Psoas muscle (tissue), 7 donors: ENCODE measurements at regions not wholly inside any gene's neighbourhood (a gene's known extent, or its start where the extent isn't known, plus 50 kb on each side); places are given as distances from the start of the nearest gene placed in this dataset.

Experiments
- ATAC-seq, 4 donors: fragments of 200-7000 bp; cut with Tn5 transposase; one replicate each; pipeline ENCODE4 v1.9.1; 2020; ENCODE audit warnings: moderate library complexity in 3 of 4, mild to moderate bottlenecking in 2 of 4
- DNase-seq, 2 donors: peaks; one replicate each; pipeline ENCODE4 v3.0.0-alpha.2; 2020
- H3K27ac ChIP-seq: fragments of 200-600 bp; one replicate; pipeline ENCODE4 v1.8.0; 2022
- H3K27me3 ChIP-seq, 3 donors: fragments of 200-600 bp in 1 of 3; one replicate each; pipeline versions ENCODE4 v1.6.1 to v1.8.0; 2013 to 2022; ENCODE audit warnings: low read length in 2 of 3, mild to moderate bottlenecking in 2 of 3, moderate library complexity in 1 of 3; ENCODE audit not compliant: insufficient read depth in 3 of 3
- H3K36me3 ChIP-seq, 2 donors: fragments of 200-600 bp in 1 of 2; one replicate each; pipeline versions ENCODE4 v1.6.1 to v1.8.0; 2013 to 2022; ENCODE audit warnings: low read depth in 1 of 2, mild to moderate bottlenecking in 1 of 2, moderate library complexity in 1 of 2; ENCODE audit not compliant: insufficient read depth in 1 of 2
- H3K4me1 ChIP-seq: fragments of 200-600 bp; one replicate; pipeline ENCODE4 v1.8.0; 2022
- H3K4me3 ChIP-seq: fragments of 200-600 bp; one replicate; pipeline ENCODE4 v1.8.0; 2022; ENCODE audit warnings: mild to moderate bottlenecking
- H3K9me3 ChIP-seq: fragments of 200-600 bp; one replicate; pipeline ENCODE4 v1.8.0; 2022
- WGBS, 3 donors: extraction: QIAGEN DNeasy Blood & Tissue Kit; methylation state at CpG; one replicate each; pipeline versions ENCODE4 v1.1.6 to v1.1.7; 2013; 5-methylcytosine and 5-hydroxymethylcytosine counted together
- intact Hi-C, 2 donors: fragments of 100-400 bp; cut with DNase I; formaldehyde crosslinking; loops; one replicate each; pipeline versions ENCODE4 v1.11.0 to v1.14.2; 2022
- TF ChIP-seq, protein P1 (sequence below): fragments of 200-600 bp; IDR thresholded peaks from one replicate; pipeline ENCODE4 v1.8.0; 2022; ENCODE audit warnings: antibody characterized with exemption
- donor health status: healthy with polysubstance abuse.
- donor health status: DM: no; HTN: no; CAD: no; lungs with moderate emphysema.
- donor health status: Bipolar disorder and iron deficiency.
- donor health status: healthy.
- donor health status: DM: yes; HTN: yes; CAD: no.
- donor health status: DM: no; HTN: no; CAD: no.
- donor health status: DM: yes; HTN: yes; CAD: no.

- Histone ChIP-seq H3K27ac (no peak overlapping the region), H3K36me3 (no peaks in the 10 kb centered on the region), H3K4me3 (no peak overlapping the region), H3K4me1 (no peaks in the 10 kb centered on the region), H3K9me3 (no peaks in the 10 kb centered on the region), H3K27me3 (peaks cover 0 to 23% (median 0%) of the 10 kb centered on the region in 3 donors)
- DNase-seq (no peak), ATAC-seq (no peak)
- TF ChIP-seq, protein P1, sequence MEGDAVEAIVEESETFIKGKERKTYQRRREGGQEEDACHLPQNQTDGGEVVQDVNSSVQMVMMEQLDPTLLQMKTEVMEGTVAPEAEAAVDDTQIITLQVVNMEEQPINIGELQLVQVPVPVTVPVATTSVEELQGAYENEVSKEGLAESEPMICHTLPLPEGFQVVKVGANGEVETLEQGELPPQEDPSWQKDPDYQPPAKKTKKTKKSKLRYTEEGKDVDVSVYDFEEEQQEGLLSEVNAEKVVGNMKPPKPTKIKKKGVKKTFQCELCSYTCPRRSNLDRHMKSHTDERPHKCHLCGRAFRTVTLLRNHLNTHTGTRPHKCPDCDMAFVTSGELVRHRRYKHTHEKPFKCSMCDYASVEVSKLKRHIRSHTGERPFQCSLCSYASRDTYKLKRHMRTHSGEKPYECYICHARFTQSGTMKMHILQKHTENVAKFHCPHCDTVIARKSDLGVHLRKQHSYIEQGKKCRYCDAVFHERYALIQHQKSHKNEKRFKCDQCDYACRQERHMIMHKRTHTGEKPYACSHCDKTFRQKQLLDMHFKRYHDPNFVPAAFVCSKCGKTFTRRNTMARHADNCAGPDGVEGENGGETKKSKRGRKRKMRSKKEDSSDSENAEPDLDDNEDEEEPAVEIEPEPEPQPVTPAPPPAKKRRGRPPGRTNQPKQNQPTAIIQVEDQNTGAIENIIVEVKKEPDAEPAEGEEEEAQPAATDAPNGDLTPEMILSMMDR = no peak
- intact Hi-C loops = loop anchor here in 1 of 2 donors (5.0 kb wide), 1 partner anchor 52 kb away; no protein-coding TSS in a partner anchor
- 64 to 65% (median 65%) methylated on average over 3 of the region's 3 CpGs for WGBS, 3 donors
Observed at GRCh38 chr11:134505125-134505524, 93.1 kb upstream of the B3GAT1 start.

DNA sequence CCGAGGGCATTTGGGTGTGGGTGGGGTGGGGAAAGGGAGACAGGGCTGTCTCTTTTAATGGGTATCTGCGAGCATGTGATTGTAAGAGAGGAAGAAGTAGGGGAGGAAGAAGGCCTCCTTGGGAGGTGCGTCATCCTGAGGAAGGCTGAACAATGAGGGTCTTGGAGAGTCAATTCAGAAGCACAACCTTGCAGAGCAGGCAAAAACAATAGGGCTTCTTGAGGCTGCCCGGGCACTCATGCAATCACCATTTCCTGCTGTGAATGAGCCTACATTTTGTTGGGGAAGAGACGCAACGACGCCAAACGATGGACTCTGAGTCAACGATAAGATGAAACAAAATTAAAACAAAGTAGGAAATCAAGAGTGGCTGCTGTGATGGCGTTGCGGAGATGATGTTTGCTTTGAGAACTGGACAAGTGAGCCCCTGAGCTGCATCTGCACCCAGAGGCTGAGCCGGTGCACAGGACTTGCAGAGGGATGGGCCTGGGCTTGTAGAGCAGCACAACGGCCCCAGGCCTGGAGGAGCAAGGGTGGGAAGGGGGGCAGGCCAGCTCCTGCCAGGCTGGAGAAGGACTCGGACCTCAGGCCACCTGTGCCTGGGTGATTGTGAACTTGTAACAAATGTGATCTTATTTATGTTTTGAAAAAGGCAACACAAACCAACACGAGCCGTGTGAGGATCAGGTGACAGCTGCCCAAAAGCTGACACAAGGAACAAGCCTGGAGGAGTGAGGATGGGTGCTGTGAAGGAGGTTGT is 92.3 kb upstream of the B3GAT1 start:
- ATAC-seq = no peak
- TF ChIP-seq, protein P1 = no peak
- Histone ChIP-seq H3K27ac (no peak overlapping the region), H3K4me3 (no peak overlapping the region), H3K36me3 (no peaks in the 10 kb centered on the region), H3K9me3 (no peaks in the 10 kb centered on the region), H3K4me1 (no peaks in the 10 kb centered on the region), H3K27me3 (peaks cover 0 to 23% (median 0%) of the 10 kb centered on the region in 3 donors)
- WGBS, 3 donors = 56 to 58% (median 57%) methylated on average over 16 of the region's 16 CpGs
- intact Hi-C loops = no loop called here
- no peak for DNase-seq

GRCh38 chr11:134503596-134503995 is 91.6 kb upstream of the B3GAT1 start:
- intact Hi-C loops = no loop called here
- ATAC-seq = no peak
- H3K9me3 ChIP-seq = no peaks in the 10 kb centered on the region
- no peak overlapping the region for H3K4me3 ChIP-seq
- TF ChIP-seq, protein P1 = no peak
- no peak overlapping the region for H3K27ac ChIP-seq
- H3K36me3 ChIP-seq = no peaks in the 10 kb centered on the region
- no peak for DNase-seq
- 87 to 88% (median 87%) methylated on average over 15 to 16 of the region's 16 CpGs for WGBS, 3 donors
- H3K27me3 ChIP-seq = peaks cover 0 to 23% (median 0%) of the 10 kb centered on the region in 3 donors
- no peaks in the 10 kb centered on the region for H3K4me1 ChIP-seq

- TF ChIP-seq, protein P1 = no peak
- ATAC-seq (no peak), DNase-seq (no peak)
- H3K9me3 ChIP-seq = no peaks in the 10 kb centered on the region
- no peaks in the 10 kb centered on the region for H3K36me3 ChIP-seq
- intact Hi-C loops = no loop called here
- no peaks in the 10 kb centered on the region for H3K4me1 ChIP-seq
- no peak overlapping the region for H3K4me3 ChIP-seq
- 24 to 44% (median 31%) methylated on average over 20 to 21 of the region's 21 CpGs for WGBS, 3 donors
- H3K27ac ChIP-seq = no peak overlapping the region
- H3K27me3 ChIP-seq = peaks cover 0 to 23% (median 0%) of the 10 kb centered on the region in 3 donors
Observed at GRCh38 chr11:134503100-134503499, 91.1 kb upstream of the B3GAT1 start.

- TF ChIP-seq, protein P1 = no peak
- ATAC-seq = no peak
- peaks cover 0 to 23% (median 0%) of the 10 kb centered on the region in 3 donors for H3K27me3 ChIP-seq
- DNase-seq = no peak
- WGBS, 3 donors = 73 to 78% (median 75%) methylated on average over 5 of the region's 5 CpGs
- H3K4me1 ChIP-seq = no peaks in the 10 kb centered on the region
- no peaks in the 10 kb centered on the region for H3K9me3 ChIP-seq
- H3K4me3 ChIP-seq = no peak overlapping the region
- no peak overlapping the region for H3K27ac ChIP-seq
- no peaks in the 10 kb centered on the region for H3K36me3 ChIP-seq
- intact Hi-C loops = no loop called here
Observed at GRCh38 chr11:134502153-134502550, 90.1 kb upstream of the B3GAT1 start.
